IMR-90 (cell line): ENCODE measurements at regions not wholly inside any gene's neighbourhood (a gene's known extent, or its start where the extent isn't known, plus 50 kb on each side); places are given as distances from the start of the nearest gene placed in this dataset.

Source experiments
- BHLHE40 ChIP-seq: fragments of 150-350 bp; IDR thresholded peaks from 2 replicates; pipeline ENCODE4 v1.6.1; 2016; ENCODE audit warnings: mild to moderate bottlenecking, low read depth, low read length
- CEBPB ChIP-seq: IDR thresholded peaks from 2 replicates; pipeline ENCODE4 v1.6.1; 2012; ENCODE audit warnings: low read depth, low read length, improper control_type of control experiment
- CTCF ChIP-seq: conservative IDR thresholded peaks from 2 replicates; pipeline ENCODE4 v1.5.1; 2012; ENCODE audit warnings: mild to moderate bottlenecking, low read depth, low read length, improper control_type of control experiment
- ELK1 ChIP-seq: fragments of 150-350 bp; IDR thresholded peaks from 2 replicates; pipeline ENCODE4 v1.6.1; 2016; ENCODE audit warnings: low read depth, mild to moderate bottlenecking, low read length, moderate library complexity, borderline replicate concordance
- NFE2L2 ChIP-seq: fragments of 150-350 bp; IDR thresholded peaks from 2 replicates; pipeline ENCODE4 v1.6.1; 2016; ENCODE audit warnings: low read depth, mild to moderate bottlenecking, low read length
- POLR2A ChIP-seq: IDR thresholded peaks from 2 replicates; pipeline ENCODE4 v1.6.1; 2012; ENCODE audit warnings: mild to moderate bottlenecking, low read depth, low read length
- RAD21 ChIP-seq: IDR thresholded peaks from 2 replicates; pipeline ENCODE4 v1.6.1; 2012; ENCODE audit warnings: low read length, improper control_type of control experiment
- RCOR1 ChIP-seq: IDR thresholded peaks from 2 replicates; pipeline ENCODE4 v1.6.1; 2012; ENCODE audit warnings: mild to moderate bottlenecking, low read length, improper control_type of control experiment; ENCODE audit not compliant: insufficient replicate concordance
- RFX5 ChIP-seq: IDR thresholded peaks from 2 replicates; pipeline ENCODE4 v1.8.0; 2012; ENCODE audit warnings: low read depth, mild to moderate bottlenecking, low read length, moderate library complexity
- SMC3 ChIP-seq: fragments of 150-350 bp; IDR thresholded peaks from 2 replicates; pipeline ENCODE4 v1.6.1; 2016; ENCODE audit warnings: low read depth, mild to moderate bottlenecking, antibody characterized with exemption, low read length, moderate library complexity
- USF2 ChIP-seq: fragments of 150-350 bp; IDR thresholded peaks from 2 replicates; pipeline ENCODE4 v1.6.1; 2017; ENCODE audit warnings: mild to moderate bottlenecking, antibody characterized with exemption, low read length, low read depth

- TF ChIP-seq SMC3 (no peak), CTCF (no peak), POLR2A (no peak), BHLHE40 (no peak), RAD21 (no peak), CEBPB (peak; percentile 36; the same call in 1 of the 2 replicates), USF2 (no peak), RFX5 (no peak), NFE2L2 (no peak), ELK1 (no peak), RCOR1 (no peak)
These were observed 182.1 kb downstream of the DMRT2 start for GRCh38 chr9:1231998-1232919.
